ENCODE measurements at regions not wholly inside any gene's neighbourhood (a gene's known extent, or its start where the extent isn't known, plus 50 kb on each side); places are given as distances from the start of the nearest gene placed in this dataset.

DNA sequence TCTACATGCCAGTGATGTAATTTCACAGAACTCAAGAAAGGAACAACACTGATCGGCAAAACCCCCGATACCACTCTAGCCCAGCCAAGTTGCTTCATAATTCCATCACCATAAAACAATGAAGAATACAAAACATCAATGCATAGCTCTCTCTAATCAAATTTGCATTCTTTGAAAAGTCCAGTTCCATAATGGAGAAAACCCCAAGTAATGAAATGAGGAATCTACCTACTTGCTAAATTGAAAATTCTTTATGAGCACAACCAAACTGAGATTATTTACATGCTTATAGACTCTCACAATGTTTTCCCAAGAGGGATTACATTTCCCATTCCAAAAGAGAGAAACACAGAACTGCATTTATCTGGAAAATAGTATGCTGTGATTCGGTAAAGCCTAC lies 186.5 kb downstream of the NR4A2 start:
- TF ChIP-seq, protein P1, sequence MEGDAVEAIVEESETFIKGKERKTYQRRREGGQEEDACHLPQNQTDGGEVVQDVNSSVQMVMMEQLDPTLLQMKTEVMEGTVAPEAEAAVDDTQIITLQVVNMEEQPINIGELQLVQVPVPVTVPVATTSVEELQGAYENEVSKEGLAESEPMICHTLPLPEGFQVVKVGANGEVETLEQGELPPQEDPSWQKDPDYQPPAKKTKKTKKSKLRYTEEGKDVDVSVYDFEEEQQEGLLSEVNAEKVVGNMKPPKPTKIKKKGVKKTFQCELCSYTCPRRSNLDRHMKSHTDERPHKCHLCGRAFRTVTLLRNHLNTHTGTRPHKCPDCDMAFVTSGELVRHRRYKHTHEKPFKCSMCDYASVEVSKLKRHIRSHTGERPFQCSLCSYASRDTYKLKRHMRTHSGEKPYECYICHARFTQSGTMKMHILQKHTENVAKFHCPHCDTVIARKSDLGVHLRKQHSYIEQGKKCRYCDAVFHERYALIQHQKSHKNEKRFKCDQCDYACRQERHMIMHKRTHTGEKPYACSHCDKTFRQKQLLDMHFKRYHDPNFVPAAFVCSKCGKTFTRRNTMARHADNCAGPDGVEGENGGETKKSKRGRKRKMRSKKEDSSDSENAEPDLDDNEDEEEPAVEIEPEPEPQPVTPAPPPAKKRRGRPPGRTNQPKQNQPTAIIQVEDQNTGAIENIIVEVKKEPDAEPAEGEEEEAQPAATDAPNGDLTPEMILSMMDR (IDR thresholded peaks at IDR 0.05; ENCODE audit: insufficient read depth, low read depth, low read length): no peak
- no peak for TF ChIP-seq EZH2 (IDR thresholded peaks at IDR 0.05; ENCODE audit: insufficient read depth, low read length)

Measured in astrocyte (in vitro differentiated cells and primary cell).